BLaER1 treated with 17β-estradiol and CSF1 and Interleukin-3, amounts not matched to agents 10 nM and 100 nM (cell line): ENCODE measurements at regions not wholly inside any gene's neighbourhood (a gene's known extent, or its start where the extent isn't known, plus 50 kb on each side); places are given as distances from the start of the nearest gene placed in this dataset.

Experiments
- H3K27ac ChIP-seq, 11 experiments: shearing (Covaris generic); formaldehyde crosslinking; 2 replicates each; pipeline ENCODE4 v1.8.1; 2022
- H3K27me3 ChIP-seq, 11 experiments: shearing (Covaris generic); formaldehyde crosslinking; 2 replicates each; pipeline ENCODE4 v1.8.1; 2022
- H3K36me3 ChIP-seq, 11 experiments: shearing (Covaris generic); formaldehyde crosslinking; 2 replicates each; pipeline ENCODE4 v1.8.1; 2022
- H3K4me1 ChIP-seq, 10 experiments: shearing (Covaris generic); formaldehyde crosslinking; 2 replicates each; pipeline ENCODE4 v1.8.1; 2022
- H3K4me2 ChIP-seq, 11 experiments: shearing (Covaris generic); formaldehyde crosslinking; 2 replicates each; pipeline ENCODE4 v1.8.1; 2022
- H3K4me3 ChIP-seq, 10 experiments: shearing (Covaris generic); formaldehyde crosslinking; 2 replicates each; pipeline ENCODE4 v1.8.1; 2022
- H3K9ac ChIP-seq, 11 experiments: shearing (Covaris generic); formaldehyde crosslinking; 2 replicates each; pipeline ENCODE4 v1.8.1; 2022
- H3K9me3 ChIP-seq, 11 experiments: shearing (Covaris generic); formaldehyde crosslinking; replicated peaks in 1 of 11; 2 replicates each; pipeline ENCODE4 v1.8.1; 2022
- H4K20me1 ChIP-seq, 11 experiments: shearing (Covaris generic); formaldehyde crosslinking; 2 replicates each; pipeline ENCODE4 v1.8.1; 2022
- Cebpa-rat ChIP-seq, 11 experiments: shearing (Covaris generic); IDR thresholded peaks; 2 replicates each; pipeline ENCODE4 v1.8.1; 2022

- Histone ChIP-seq H3K9ac (no peak overlapping the region), H3K36me3 (no peaks in the 10 kb centered on the region), H4K20me1 (no peaks in the 10 kb centered on the region), H3K4me2 (peak overlapping the region in 5 of 11 experiments; percentile 10 to 35 (median 19); a peak in 5 of 22 replicates), H3K27ac (no peak overlapping the region), H3K4me1 (peaks cover 0 to 7% (median 2%) of the 10 kb centered on the region in 10 experiments; a peak in 4 of 20 replicates), H3K27me3 (no peaks in the 10 kb centered on the region), H3K4me3 (no peak overlapping the region), H3K9me3 (no peaks in the 10 kb centered on the region)
- no peak for TF ChIP-seq Cebpa-rat (IDR thresholded peaks at IDR 0.05)
Observed at GRCh38 chr1:187527346-187527745, 698.6 kb downstream of the PLA2G4A start.

- Histone ChIP-seq H3K9me3 (peaks cover 0 to 3% (median 0%) of the 10 kb centered on the region in 11 experiments; a peak in 3 of 22 replicates), H3K4me2 (no peak overlapping the region), H3K36me3 (no peaks in the 10 kb centered on the region), H3K9ac (no peak overlapping the region), H3K4me1 (no peaks in the 10 kb centered on the region), H3K4me3 (no peak overlapping the region), H4K20me1 (no peaks in the 10 kb centered on the region), H3K27me3 (no peaks in the 10 kb centered on the region), H3K27ac (no peak overlapping the region)
- no peak for TF ChIP-seq Cebpa-rat (IDR thresholded peaks at IDR 0.05)
Observed at GRCh38 chr1:187537936-187538335, 709.2 kb downstream of the PLA2G4A start.

- no peak overlapping the region for H3K4me3 ChIP-seq
- peaks cover 0 to 14% (median 8%) of the 10 kb centered on the region in 11 experiments; a peak in 11 of 22 replicates for H3K9me3 ChIP-seq
- no peak overlapping the region for H3K4me2 ChIP-seq
- no peak overlapping the region for H3K27ac ChIP-seq
- no peak for TF ChIP-seq Cebpa-rat (IDR thresholded peaks at IDR 0.05)
- H3K36me3 ChIP-seq, result no peaks in the 10 kb centered on the region
- H3K9ac ChIP-seq, result no peak overlapping the region
- H3K27me3 ChIP-seq, result no peaks in the 10 kb centered on the region
- H4K20me1 ChIP-seq, result no peaks in the 10 kb centered on the region
- no peaks in the 10 kb centered on the region for H3K4me1 ChIP-seq
Observed at GRCh38 chr1:187549540-187549939, 720.8 kb downstream of the PLA2G4A start.

GRCh38 chr1:187551061-187551460, 722.3 kb downstream of the PLA2G4A start:
- Histone ChIP-seq H3K4me1 (no peaks in the 10 kb centered on the region), H3K4me3 (no peak overlapping the region), H3K27ac (no peak overlapping the region), H3K9ac (no peak overlapping the region), H3K36me3 (no peaks in the 10 kb centered on the region), H3K9me3 (peaks cover 0 to 14% (median 8%) of the 10 kb centered on the region in 11 experiments; a peak in 11 of 22 replicates), H3K27me3 (no peaks in the 10 kb centered on the region), H3K4me2 (no peak overlapping the region), H4K20me1 (no peaks in the 10 kb centered on the region)
- no peak for TF ChIP-seq Cebpa-rat (IDR thresholded peaks at IDR 0.05)

GRCh38 chr1:187563191-187563590, 734.4 kb downstream of the PLA2G4A start:
- no peak for TF ChIP-seq Cebpa-rat (IDR thresholded peaks at IDR 0.05)

GRCh38 chr1:187566354-187566753, 737.6 kb downstream of the PLA2G4A start:
- no peaks in the 10 kb centered on the region for H3K27me3 ChIP-seq
- TF ChIP-seq Cebpa-rat (IDR thresholded peaks at IDR 0.05), result no peak
- H3K4me2 ChIP-seq, result peak overlapping the region in 1 of 11 experiments; percentile 7; a peak in 1 of 22 replicates
- H3K9me3 ChIP-seq, result peaks cover 0 to 14% (median 0%) of the 10 kb centered on the region in 11 experiments; a peak in 4 of 22 replicates
- H3K4me3 ChIP-seq, result no peak overlapping the region
- no peaks in the 10 kb centered on the region for H3K36me3 ChIP-seq
- peaks cover 0 to 13% (median 0%) of the 10 kb centered on the region in 10 experiments; a peak in 3 of 20 replicates for H3K4me1 ChIP-seq
- H3K9ac ChIP-seq, result no peak overlapping the region
- no peak overlapping the region for H3K27ac ChIP-seq
- no peaks in the 10 kb centered on the region for H4K20me1 ChIP-seq

More at GRCh38 chr1:187563191-187563590, 734.4 kb downstream of the PLA2G4A start:
- H3K4me3 ChIP-seq, result no peak overlapping the region
- no peaks in the 10 kb centered on the region for H3K27me3 ChIP-seq
- H3K4me1 ChIP-seq, result peaks cover 0 to 13% (median 0%) of the 10 kb centered on the region in 10 experiments; a peak in 3 of 20 replicates
- no peaks in the 10 kb centered on the region for H4K20me1 ChIP-seq
- no peaks in the 10 kb centered on the region for H3K36me3 ChIP-seq
- H3K4me2 ChIP-seq, result no peak overlapping the region
- H3K9ac ChIP-seq, result no peak overlapping the region
- H3K9me3 ChIP-seq, result peaks cover 0 to 14% (median 0%) of the 10 kb centered on the region in 11 experiments; a peak in 5 of 22 replicates
- no peak overlapping the region for H3K27ac ChIP-seq

GRCh38 chr1:187568067-187568466, 739.3 kb downstream of the PLA2G4A start:
- Histone ChIP-seq H3K36me3 (no peaks in the 10 kb centered on the region), H3K4me1 (peaks cover 0 to 13% (median 0%) of the 10 kb centered on the region in 10 experiments; a peak in 3 of 20 replicates), H3K27ac (no peak overlapping the region), H4K20me1 (no peaks in the 10 kb centered on the region), H3K9me3 (peaks cover 0 to 14% (median 0%) of the 10 kb centered on the region in 11 experiments; a peak in 4 of 22 replicates), H3K4me3 (no peak overlapping the region), H3K9ac (no peak overlapping the region), H3K4me2 (no peak overlapping the region), H3K27me3 (no peaks in the 10 kb centered on the region)
- no peak for TF ChIP-seq Cebpa-rat (IDR thresholded peaks at IDR 0.05)

GRCh38 chr1:187570166-187570565, 741.4 kb downstream of the PLA2G4A start:
- Histone ChIP-seq H3K9me3 (peaks cover 0 to 14% (median 0%) of the 10 kb centered on the region in 11 experiments; a peak in 4 of 22 replicates), H3K4me2 (no peak overlapping the region), H3K4me3 (no peak overlapping the region), H3K27ac (no peak overlapping the region), H3K27me3 (no peaks in the 10 kb centered on the region), H3K9ac (no peak overlapping the region), H3K4me1 (peaks cover 0 to 13% (median 0%) of the 10 kb centered on the region in 10 experiments; a peak in 3 of 20 replicates), H4K20me1 (no peaks in the 10 kb centered on the region), H3K36me3 (no peaks in the 10 kb centered on the region)
- TF ChIP-seq Cebpa-rat (IDR thresholded peaks at IDR 0.05), result no peak

GRCh38 chr1:187577610-187578009, 748.9 kb downstream of the PLA2G4A start:
- no peaks in the 10 kb centered on the region for H3K27me3 ChIP-seq
- no peak overlapping the region for H3K27ac ChIP-seq
- H3K9ac ChIP-seq, result no peak overlapping the region
- TF ChIP-seq Cebpa-rat (IDR thresholded peaks at IDR 0.05), result no peak
- no peaks in the 10 kb centered on the region for H4K20me1 ChIP-seq
- H3K4me3 ChIP-seq, result no peak overlapping the region
- no peaks in the 10 kb centered on the region for H3K4me1 ChIP-seq
- no peaks in the 10 kb centered on the region for H3K36me3 ChIP-seq
- no peaks in the 10 kb centered on the region for H3K9me3 ChIP-seq
- no peak overlapping the region for H3K4me2 ChIP-seq

GRCh38 chr1:187588917-187589316, 760.2 kb downstream of the PLA2G4A start:
- Histone ChIP-seq H3K4me2 (no peak overlapping the region), H3K9ac (no peak overlapping the region), H4K20me1 (no peaks in the 10 kb centered on the region), H3K27me3 (no peaks in the 10 kb centered on the region), H3K9me3 (no peaks in the 10 kb centered on the region), H3K27ac (no peak overlapping the region), H3K36me3 (no peaks in the 10 kb centered on the region), H3K4me3 (no peak overlapping the region), H3K4me1 (peaks cover 0 to 17% (median 8%) of the 10 kb centered on the region in 10 experiments; a peak in 11 of 20 replicates)
- no peak for TF ChIP-seq Cebpa-rat (IDR thresholded peaks at IDR 0.05)
